Renal cortical epithelial cell (primary cell): ENCODE measurements at regions not wholly inside any gene's neighbourhood (a gene's known extent, or its start where the extent isn't known, plus 50 kb on each side); places are given as distances from the start of the nearest gene placed in this dataset.

Experiments
- DNase-seq: peaks from one replicate; pipeline ENCODE4 v3.0.0-alpha.2; 2011; ENCODE audit warnings: low read depth

- DNase-seq = no peak
Measured at GRCh38 chr11:24056051-24056450, 440.8 kb upstream of the LUZP2 start.

GRCh38 chr11:24060125-24060524 is 436.7 kb upstream of the LUZP2 start:
- no peak for DNase-seq

GRCh38 chr11:24064309-24064903 is 432.4 kb upstream of the LUZP2 start:
- DNase-seq = no peak

- no peak for DNase-seq
Measured at GRCh38 chr11:24068197-24068596, 428.7 kb upstream of the LUZP2 start.

GRCh38 chr11:24070435-24070834 is 426.4 kb upstream of the LUZP2 start:
- no peak for DNase-seq

GRCh38 chr11:24078018-24078417 is 418.8 kb upstream of the LUZP2 start:
- no peak for DNase-seq

GRCh38 chr11:24082241-24082640 is 414.6 kb upstream of the LUZP2 start:
- DNase-seq = no peak

- no peak for DNase-seq
Measured at GRCh38 chr11:24082860-24083259, 414.0 kb upstream of the LUZP2 start.

- DNase-seq = no peak
Measured at GRCh38 chr11:24084956-24085355, 411.9 kb upstream of the LUZP2 start.

GRCh38 chr11:24086921-24087320 is 409.9 kb upstream of the LUZP2 start:
- no peak for DNase-seq

- no peak for DNase-seq
Measured at GRCh38 chr11:24091594-24091993, 405.3 kb upstream of the LUZP2 start.

- DNase-seq = peak; percentile 1
Measured at GRCh38 chr11:24093375-24093774, 403.5 kb upstream of the LUZP2 start.

GRCh38 chr11:24108609-24109008 is 388.2 kb upstream of the LUZP2 start:
- no peak for DNase-seq

- DNase-seq = no peak
Measured at GRCh38 chr11:24122291-24122690, 374.6 kb upstream of the LUZP2 start.

- DNase-seq = no peak
Measured at GRCh38 chr11:24124876-24125275, 372.0 kb upstream of the LUZP2 start.

GRCh38 chr11:24131698-24132097 is 365.2 kb upstream of the LUZP2 start:
- DNase-seq = no peak

GRCh38 chr11:24132471-24132870 is 364.4 kb upstream of the LUZP2 start:
- DNase-seq = peak; percentile 11

- DNase-seq = peak; percentile 11
Measured at GRCh38 chr11:24134879-24135589, 361.8 kb upstream of the LUZP2 start.

GRCh38 chr11:24142062-24142461 is 354.8 kb upstream of the LUZP2 start:
- DNase-seq = no peak

GRCh38 chr11:24145411-24145810 is 351.4 kb upstream of the LUZP2 start:
- no peak for DNase-seq

GRCh38 chr11:24153337-24153736 is 343.5 kb upstream of the LUZP2 start:
- no peak for DNase-seq

GRCh38 chr11:24155792-24156191 is 341.1 kb upstream of the LUZP2 start:
- DNase-seq = no peak

- DNase-seq = no peak
Measured at GRCh38 chr11:24157316-24157715, 339.5 kb upstream of the LUZP2 start.

- no peak for DNase-seq
Measured at GRCh38 chr11:24161587-24161986, 335.3 kb upstream of the LUZP2 start.
